Gastroesophageal sphincter (tissue), 4 donors: ENCODE measurements at regions not wholly inside any gene's neighbourhood (a gene's known extent, or its start where the extent isn't known, plus 50 kb on each side); places are given as distances from the start of the nearest gene placed in this dataset.

Experiments used
- ATAC-seq: fragments of 150-250 bp; one replicate; pipeline ENCODE4 v1.9.1; 2016; ENCODE audit warnings: mild to moderate bottlenecking, moderate library complexity
- H3K27ac ChIP-seq, 4 donors: fragments of 200-600 bp; sonication (generic) in 3 of 4; 1 replicate in 3 of 4; 2 replicates in 1 of 4; pipeline ENCODE4 v1.5.1; 2016 to 2019
- H3K27me3 ChIP-seq: fragments of 200-600 bp; sonication (generic); one replicate; pipeline ENCODE4 v1.5.1; 2019
- H3K36me3 ChIP-seq, 2 donors: fragments of 200-600 bp; sonication (generic); one replicate each; pipeline ENCODE4 v1.5.1; 2019; ENCODE audit warnings: control low read depth in 1 of 2
- H3K4me1 ChIP-seq, 3 donors: fragments of 200-600 bp; sonication (generic); 1 replicate in 2 of 3; 2 replicates in 1 of 3; pipeline ENCODE4 v1.5.1; 2016 to 2019; ENCODE audit warnings: control low read depth in 2 of 3
- H3K4me3 ChIP-seq, 2 donors: fragments of 200-600 bp; sonication (generic); one replicate each; pipeline ENCODE4 v1.5.1; 2019; ENCODE audit warnings: mild to moderate bottlenecking in 1 of 2, moderate library complexity in 1 of 2
- H3K9me3 ChIP-seq, 3 donors: fragments of 200-600 bp; sonication (generic); one replicate each; pipeline ENCODE4 v1.5.1; 2017 to 2019; ENCODE audit warnings: control low read depth in 2 of 3
- EP300 ChIP-seq: sonication (generic); formaldehyde crosslinking; IDR thresholded peaks from one replicate; pipeline ENCODE4 v1.6.1; 2017; ENCODE audit warnings: antibody characterized with exemption, mild to moderate bottlenecking
- POLR2A ChIP-seq, 2 donors: fragments of 450-650 bp; IDR thresholded peaks; one replicate each; pipeline ENCODE4 v1.6.1; 2017; ENCODE audit warnings: antibody characterized with exemption in 2 of 2, mild to moderate bottlenecking in 2 of 2, moderate library complexity in 1 of 2
- POLR2AphosphoS5 ChIP-seq: sonication (generic); formaldehyde crosslinking; IDR thresholded peaks from one replicate; pipeline ENCODE4 v1.6.1; 2017; ENCODE audit warnings: antibody characterized with exemption
- WGBS, 2 donors: methylation state at CpG; one replicate each; pipeline ENCODE4 v1.1.5; 2018; ENCODE audit warnings: low coverage in 1 of 2; 5-methylcytosine and 5-hydroxymethylcytosine counted together
- TF ChIP-seq, protein P1 (sequence below), 4 experiments: fragments of 200-600 bp in 2 of 4; fragments of 450-650 bp in 2 of 4; sonication (generic) in 1 of 4; IDR thresholded peaks; one replicate each; pipeline ENCODE4 v1.5.1; 2017 to 2019; ENCODE audit warnings: antibody characterized with exemption in 4 of 4, mild to moderate bottlenecking in 2 of 4, moderate library complexity in 2 of 4

DNA sequence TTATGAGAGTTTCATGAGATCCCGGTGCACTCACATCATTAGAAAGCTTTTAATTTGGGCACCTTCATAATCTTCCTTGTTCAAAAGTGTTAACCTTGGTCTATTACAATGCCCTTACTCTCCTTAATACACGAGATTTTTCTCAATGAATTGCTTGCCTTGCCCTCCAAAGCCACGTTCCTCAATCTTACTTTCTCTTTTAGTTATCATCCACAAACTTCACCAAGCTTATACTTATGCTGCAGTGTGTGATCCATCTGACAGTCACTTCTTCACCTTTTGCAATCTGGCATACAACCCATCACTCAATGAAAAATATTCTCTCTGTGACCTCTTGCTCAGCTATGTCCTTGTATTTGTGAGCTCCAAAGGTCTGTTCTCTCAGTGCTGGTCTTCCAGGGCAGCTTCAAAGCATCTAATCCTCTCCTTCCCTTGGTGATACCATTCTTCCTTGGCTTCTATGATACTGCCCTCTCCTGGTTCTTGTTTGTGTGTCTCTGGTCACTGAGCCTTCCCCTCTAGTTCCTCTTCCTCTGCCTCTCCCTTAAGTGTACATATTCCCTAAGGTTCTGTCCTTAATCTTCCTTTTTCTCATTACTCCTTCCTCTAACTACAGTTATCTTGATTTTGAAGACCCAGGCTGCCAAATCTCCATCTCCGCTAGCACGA is 202.2 kb upstream of the STARD13 start:
- Histone ChIP-seq H3K27ac (peak overlapping the region in 2 of 4 donors; percentile 10 to 21), H3K4me1 (peaks cover 0 to 21% (median 0%) of the 10 kb centered on the region in 3 donors), H3K9me3 (no peaks in the 10 kb centered on the region), H3K4me3 (peak overlapping the region in 1 of 2 donors; percentile 18), H3K27me3 (no peaks in the 10 kb centered on the region), H3K36me3 (no peaks in the 10 kb centered on the region)
- no peak for TF ChIP-seq POLR2AphosphoS5
- TF ChIP-seq, protein P1, sequence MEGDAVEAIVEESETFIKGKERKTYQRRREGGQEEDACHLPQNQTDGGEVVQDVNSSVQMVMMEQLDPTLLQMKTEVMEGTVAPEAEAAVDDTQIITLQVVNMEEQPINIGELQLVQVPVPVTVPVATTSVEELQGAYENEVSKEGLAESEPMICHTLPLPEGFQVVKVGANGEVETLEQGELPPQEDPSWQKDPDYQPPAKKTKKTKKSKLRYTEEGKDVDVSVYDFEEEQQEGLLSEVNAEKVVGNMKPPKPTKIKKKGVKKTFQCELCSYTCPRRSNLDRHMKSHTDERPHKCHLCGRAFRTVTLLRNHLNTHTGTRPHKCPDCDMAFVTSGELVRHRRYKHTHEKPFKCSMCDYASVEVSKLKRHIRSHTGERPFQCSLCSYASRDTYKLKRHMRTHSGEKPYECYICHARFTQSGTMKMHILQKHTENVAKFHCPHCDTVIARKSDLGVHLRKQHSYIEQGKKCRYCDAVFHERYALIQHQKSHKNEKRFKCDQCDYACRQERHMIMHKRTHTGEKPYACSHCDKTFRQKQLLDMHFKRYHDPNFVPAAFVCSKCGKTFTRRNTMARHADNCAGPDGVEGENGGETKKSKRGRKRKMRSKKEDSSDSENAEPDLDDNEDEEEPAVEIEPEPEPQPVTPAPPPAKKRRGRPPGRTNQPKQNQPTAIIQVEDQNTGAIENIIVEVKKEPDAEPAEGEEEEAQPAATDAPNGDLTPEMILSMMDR (IDR thresholded peaks at IDR 0.05) = peak in 3 of 4 experiments; percentile 22 to 40 (median 38)
- 63 to 84% methylated on average over 5 of the region's 5 CpGs for WGBS, 2 donors
- ATAC-seq = peak; percentile 74

DNA sequence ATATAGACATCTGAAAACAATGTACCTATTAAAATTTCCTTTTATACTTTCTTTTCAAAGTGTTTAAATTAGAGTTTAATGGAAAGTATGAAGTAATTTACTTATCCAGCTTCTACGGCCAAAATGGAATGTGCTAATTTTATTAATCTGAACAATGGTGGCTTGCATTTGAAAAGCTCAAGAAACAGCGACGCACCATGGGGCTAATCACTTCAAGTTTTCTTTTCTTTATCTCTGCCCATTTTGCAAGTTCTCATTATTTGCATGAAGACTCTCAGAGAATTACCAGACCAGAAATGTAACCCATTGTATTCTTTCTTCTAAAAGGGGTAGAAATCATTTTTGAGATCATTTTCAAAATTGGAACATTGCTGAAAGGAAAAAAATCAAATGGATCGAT is 204.0 kb upstream of the STARD13 start:
- no peak for ATAC-seq
- 87 to 93% methylated on average over 4 of the region's 4 CpGs for WGBS, 2 donors
- Histone ChIP-seq H3K9me3 (no peaks in the 10 kb centered on the region), H3K36me3 (no peaks in the 10 kb centered on the region), H3K4me1 (peaks cover 0 to 24% (median 0%) of the 10 kb centered on the region in 3 donors), H3K27ac (no peak overlapping the region), H3K4me3 (no peak overlapping the region), H3K27me3 (no peaks in the 10 kb centered on the region)
- TF ChIP-seq POLR2A (IDR thresholded peaks at IDR 0.05) (no peak), POLR2AphosphoS5 (no peak), EP300 (no peak)
- TF ChIP-seq, protein P1 (IDR thresholded peaks at IDR 0.05) = no peak

DNA sequence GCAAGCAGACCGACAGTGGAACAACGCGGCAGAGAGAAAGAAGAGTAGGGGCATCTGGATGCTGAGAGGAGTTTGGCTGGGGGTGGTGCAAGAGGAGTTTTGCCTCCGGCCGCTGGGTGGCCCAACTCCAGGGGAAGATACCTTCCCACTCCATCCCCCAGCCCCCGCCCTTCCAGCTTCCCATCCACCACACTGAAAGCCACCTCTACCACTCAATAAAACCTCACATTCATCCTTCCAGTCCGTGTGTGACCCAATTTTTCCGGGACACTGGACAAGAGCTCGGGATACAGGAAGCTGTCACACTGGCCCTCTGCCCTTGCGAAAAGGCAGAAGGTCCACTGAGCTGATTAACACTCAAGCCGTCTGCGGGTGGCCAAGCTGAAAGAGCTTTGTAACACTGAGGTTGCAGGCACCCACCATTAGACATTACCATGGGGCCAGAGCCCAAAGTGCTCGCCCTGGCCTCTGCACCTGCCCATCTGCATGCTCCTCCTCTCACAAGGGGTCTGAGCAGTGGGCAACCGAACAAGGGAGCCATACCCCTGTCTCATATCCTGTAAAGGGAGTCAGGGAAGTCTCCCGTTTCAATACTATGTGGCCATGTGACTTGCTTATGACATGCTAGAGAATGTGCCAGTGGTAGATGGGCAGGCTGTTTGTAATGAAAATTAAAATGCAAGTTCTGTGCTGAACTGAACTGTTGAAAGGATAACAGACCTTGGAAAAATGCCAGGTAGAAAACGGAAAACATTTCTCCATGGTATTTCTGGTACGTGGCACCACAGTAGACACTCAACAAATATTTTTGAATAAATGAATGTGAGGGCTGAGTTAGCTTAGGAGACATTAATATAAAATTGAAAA is 205.1 kb upstream of the STARD13 start:
- peaks cover 0 to 24% (median 0%) of the 10 kb centered on the region in 3 donors for H3K4me1 ChIP-seq
- H3K36me3 ChIP-seq = no peaks in the 10 kb centered on the region
- H3K27ac ChIP-seq = no peak overlapping the region
- peak; percentile 32 for ATAC-seq
- H3K4me3 ChIP-seq = no peak overlapping the region
- H3K27me3 ChIP-seq = no peaks in the 10 kb centered on the region
- TF ChIP-seq, protein P1 (IDR thresholded peaks at IDR 0.05) = no peak
- TF ChIP-seq POLR2AphosphoS5 = no peak
- no peak for TF ChIP-seq POLR2A (IDR thresholded peaks at IDR 0.05)
- TF ChIP-seq EP300 = no peak
- no peaks in the 10 kb centered on the region for H3K9me3 ChIP-seq
- 37 to 53% methylated on average over 2 of the region's 17 CpGs for whole genome bisulfite sequencing, 2 donors

DNA sequence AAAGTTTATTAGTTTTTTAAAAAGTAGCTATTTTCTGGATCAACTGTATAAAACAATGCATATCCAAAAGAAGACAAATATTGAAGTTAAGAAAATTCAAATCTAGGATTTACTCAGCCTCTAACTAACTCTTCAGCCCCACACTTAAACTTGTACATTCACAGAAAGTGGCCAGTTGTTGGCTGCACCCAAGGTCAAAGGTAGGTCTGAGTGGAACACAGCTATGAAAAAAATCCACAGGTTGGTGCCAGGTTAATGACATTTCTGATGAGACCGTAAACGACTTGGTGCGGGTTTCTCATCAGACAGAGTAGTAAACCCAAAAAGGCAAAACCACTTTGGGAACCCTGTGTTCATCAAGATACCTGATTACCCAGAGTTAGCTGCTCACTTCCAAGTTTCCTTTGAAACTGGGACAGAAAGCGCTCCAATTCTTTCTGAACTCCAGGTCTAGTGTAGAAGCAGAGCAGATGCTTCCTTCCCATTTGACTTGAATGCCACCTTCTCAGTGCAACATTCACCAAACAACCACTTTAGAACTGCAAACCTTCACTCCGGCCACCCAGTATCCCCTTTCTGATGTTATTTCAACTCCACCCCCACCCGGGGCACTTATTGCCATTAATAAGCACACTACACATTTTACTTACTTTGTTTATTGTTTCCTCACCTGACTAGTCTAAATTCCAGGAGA is 208.3 kb upstream of the STARD13 start:
- no peaks in the 10 kb centered on the region for H3K27me3 ChIP-seq
- no peaks in the 10 kb centered on the region for H3K36me3 ChIP-seq
- ATAC-seq = no peak
- H3K9me3 ChIP-seq = no peaks in the 10 kb centered on the region
- WGBS, 2 donors = 69 to 77% methylated on average over 5 to 6 of the region's 6 CpGs
- no peak overlapping the region for H3K27ac ChIP-seq
- no peak for TF ChIP-seq POLR2A (IDR thresholded peaks at IDR 0.05)
- TF ChIP-seq EP300 = no peak
- TF ChIP-seq POLR2AphosphoS5 = no peak
- TF ChIP-seq, protein P1 (IDR thresholded peaks at IDR 0.05) = no peak
- H3K4me1 ChIP-seq = peaks cover 0 to 19% (median 0%) of the 10 kb centered on the region in 3 donors
- no peak overlapping the region for H3K4me3 ChIP-seq
